Right atrium auricular region (tissue), 2 donors: ENCODE measurements at regions not wholly inside any gene's neighbourhood (a gene's known extent, or its start where the extent isn't known, plus 50 kb on each side); places are given as distances from the start of the nearest gene placed in this dataset.

Source experiments
- DNase-seq: peaks from one replicate; pipeline ENCODE4 v3.0.0-alpha.2; 2019; ENCODE audit warnings: low spot score
- H3K27ac ChIP-seq, 2 donors: fragments of 200-600 bp; sonication (generic); 1 replicate in 1 of 2; 2 replicates in 1 of 2; pipeline ENCODE4 v1.5.1; 2016 to 2019
- H3K27me3 ChIP-seq, 2 donors: fragments of 200-600 bp; sonication (generic); one replicate each; pipeline versions ENCODE4 v1.5.1 to v1.6.0; 2017 to 2019
- H3K36me3 ChIP-seq: fragments of 200-600 bp; sonication (generic); one replicate; pipeline ENCODE4 v1.5.1; 2016
- H3K4me1 ChIP-seq, 2 donors: fragments of 200-600 bp; sonication (generic); one replicate each; pipeline versions ENCODE4 v1.5.1 to v1.6.0; 2017 to 2019
- H3K4me3 ChIP-seq, 2 donors: fragments of 200-600 bp; sonication (generic); 1 replicate in 1 of 2; 2 replicates in 1 of 2; pipeline ENCODE4 v1.5.1; 2017 to 2019; ENCODE audit warnings: mild to moderate bottlenecking in 1 of 2, moderate library complexity in 1 of 2
- H3K9me3 ChIP-seq, 2 donors: fragments of 200-600 bp; sonication (generic); one replicate each; pipeline ENCODE4 v1.5.1; 2019
- TF ChIP-seq, protein P1 (sequence below), 2 donors: fragments of 200-600 bp; sonication (generic); IDR thresholded peaks; one replicate each; pipeline ENCODE4 v1.5.1; 2019; ENCODE audit warnings: antibody characterized with exemption in 2 of 2

DNA sequence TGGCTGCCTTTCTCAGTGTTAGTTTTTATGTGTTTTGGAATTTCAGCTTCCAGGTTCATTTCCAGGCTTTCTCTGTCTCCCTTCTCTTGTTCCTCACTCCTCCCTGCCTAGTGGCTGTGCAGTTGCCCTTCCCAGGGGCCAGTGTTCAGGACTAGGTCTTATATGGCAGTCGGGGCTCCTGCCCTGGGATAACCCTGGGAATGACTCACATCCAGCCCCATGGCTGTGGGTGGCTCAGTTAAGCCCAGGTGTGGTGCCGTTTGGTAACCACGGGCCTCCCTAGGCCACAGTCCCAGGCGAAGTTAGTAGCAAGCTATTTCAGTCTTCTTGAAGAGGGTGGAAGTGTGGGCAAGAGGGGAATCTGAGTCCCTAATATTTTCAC lies 57.4 kb upstream of the DDR1 start:
- peak overlapping the region in 1 of 2 donors; percentile 28 for H3K27ac ChIP-seq
- H3K9me3 ChIP-seq: no peaks in the 10 kb centered on the region
- H3K4me1 ChIP-seq: peaks cover 0 to 26% of the 10 kb centered on the region in 2 donors
- no peak for DNase-seq
- H3K27me3 ChIP-seq: no peaks in the 10 kb centered on the region
- no peak overlapping the region for H3K4me3 ChIP-seq
- H3K36me3 ChIP-seq: no peaks in the 10 kb centered on the region
- TF ChIP-seq, protein P1, sequence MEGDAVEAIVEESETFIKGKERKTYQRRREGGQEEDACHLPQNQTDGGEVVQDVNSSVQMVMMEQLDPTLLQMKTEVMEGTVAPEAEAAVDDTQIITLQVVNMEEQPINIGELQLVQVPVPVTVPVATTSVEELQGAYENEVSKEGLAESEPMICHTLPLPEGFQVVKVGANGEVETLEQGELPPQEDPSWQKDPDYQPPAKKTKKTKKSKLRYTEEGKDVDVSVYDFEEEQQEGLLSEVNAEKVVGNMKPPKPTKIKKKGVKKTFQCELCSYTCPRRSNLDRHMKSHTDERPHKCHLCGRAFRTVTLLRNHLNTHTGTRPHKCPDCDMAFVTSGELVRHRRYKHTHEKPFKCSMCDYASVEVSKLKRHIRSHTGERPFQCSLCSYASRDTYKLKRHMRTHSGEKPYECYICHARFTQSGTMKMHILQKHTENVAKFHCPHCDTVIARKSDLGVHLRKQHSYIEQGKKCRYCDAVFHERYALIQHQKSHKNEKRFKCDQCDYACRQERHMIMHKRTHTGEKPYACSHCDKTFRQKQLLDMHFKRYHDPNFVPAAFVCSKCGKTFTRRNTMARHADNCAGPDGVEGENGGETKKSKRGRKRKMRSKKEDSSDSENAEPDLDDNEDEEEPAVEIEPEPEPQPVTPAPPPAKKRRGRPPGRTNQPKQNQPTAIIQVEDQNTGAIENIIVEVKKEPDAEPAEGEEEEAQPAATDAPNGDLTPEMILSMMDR (IDR thresholded peaks at IDR 0.05): no peak

DNA sequence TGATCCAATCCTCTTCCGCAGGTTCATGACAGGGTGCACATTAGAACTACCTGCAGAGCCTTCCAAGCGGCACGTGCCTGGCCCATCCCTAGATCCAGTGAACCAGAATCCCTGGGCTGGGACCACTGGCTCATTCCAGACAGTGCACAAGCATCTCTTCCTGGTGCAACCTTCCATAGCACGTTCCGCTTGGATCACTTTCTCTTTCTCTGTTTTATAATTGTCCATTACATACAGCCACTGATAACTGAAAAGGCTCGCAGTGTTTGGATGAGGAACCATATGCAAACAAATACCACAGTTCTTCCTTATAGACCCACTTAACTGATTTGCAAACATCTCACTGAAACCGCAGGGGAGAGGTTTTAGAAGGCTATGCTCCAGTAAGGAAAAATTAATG lies 59.6 kb upstream of the DDR1 start:
- no peak for DNase-seq
- Histone ChIP-seq H3K27me3 (no peaks in the 10 kb centered on the region), H3K4me1 (peaks cover 0 to 45% of the 10 kb centered on the region in 2 donors), H3K9me3 (no peaks in the 10 kb centered on the region), H3K36me3 (no peaks in the 10 kb centered on the region), H3K4me3 (no peak overlapping the region), H3K27ac (no peak overlapping the region)
- TF ChIP-seq, protein P1 (IDR thresholded peaks at IDR 0.05): no peak

DNA sequence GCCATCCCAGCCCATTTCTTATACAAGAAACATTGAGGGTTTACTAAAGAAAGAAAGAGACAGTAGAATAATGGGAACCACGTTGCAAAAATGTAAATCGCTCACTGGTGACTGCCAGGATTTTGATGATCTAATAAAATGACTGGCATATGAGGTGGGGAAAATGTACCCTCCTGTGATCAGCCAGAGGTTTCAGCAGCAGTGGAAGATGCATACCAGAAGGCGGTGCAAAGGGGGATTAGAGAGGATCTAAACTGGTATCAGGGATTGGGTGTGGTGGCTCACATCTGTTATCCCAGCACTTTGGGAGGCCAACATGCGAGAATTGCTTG lies 60.8 kb upstream of the DDR1 start:
- Histone ChIP-seq H3K27me3 (no peaks in the 10 kb centered on the region), H3K9me3 (no peaks in the 10 kb centered on the region), H3K36me3 (no peaks in the 10 kb centered on the region), H3K27ac (peak overlapping the region in 1 of 2 donors; percentile 70), H3K4me1 (peaks cover 0 to 41% of the 10 kb centered on the region in 2 donors), H3K4me3 (no peak overlapping the region)
- DNase-seq: no peak
- TF ChIP-seq, protein P1 (IDR thresholded peaks at IDR 0.05): no peak

DNA sequence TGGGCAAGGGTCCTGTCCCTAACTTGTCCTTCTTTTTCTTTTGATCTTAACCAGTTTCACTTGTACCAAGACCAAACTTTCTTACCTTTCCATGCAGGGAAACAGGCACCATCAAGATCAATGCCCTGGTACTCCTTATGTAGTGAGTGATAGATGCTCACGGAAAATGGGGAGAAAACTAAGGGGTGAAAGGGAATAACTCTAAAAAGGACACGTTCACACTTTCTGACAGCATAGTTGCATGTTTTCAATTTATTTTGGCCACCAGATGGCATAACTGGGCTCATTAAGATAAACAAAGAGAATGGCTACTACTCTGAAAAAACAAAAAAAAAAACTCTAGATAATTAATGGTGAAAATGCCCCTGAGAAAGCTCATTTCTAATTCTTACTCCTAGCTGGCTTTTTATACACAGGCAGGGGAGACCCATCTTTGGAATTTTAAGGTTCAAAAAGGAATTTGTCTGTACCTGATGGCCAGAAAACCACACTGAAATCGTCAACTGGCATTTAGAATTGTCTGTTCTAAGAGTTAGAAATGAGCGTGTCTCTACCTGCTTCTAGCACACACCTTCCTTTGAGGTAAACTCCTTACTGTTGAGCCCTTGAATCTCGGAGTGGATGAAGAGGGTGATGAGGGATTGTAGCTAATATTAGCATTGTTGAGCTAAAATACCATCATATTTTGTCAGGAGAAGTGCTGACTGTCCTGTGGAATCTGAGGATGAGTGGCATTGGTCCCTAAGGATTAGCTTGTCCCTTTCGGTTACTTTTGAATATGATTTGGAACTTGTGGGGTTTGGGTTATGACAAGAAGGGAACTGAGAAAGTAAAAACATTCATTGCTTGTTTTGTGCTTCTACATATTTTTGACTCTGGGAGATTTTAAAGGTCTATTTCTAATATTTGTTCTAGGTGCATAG lies 62.2 kb upstream of the DDR1 start:
- Histone ChIP-seq H3K27ac (peak overlapping the region; percentile 25 to 70), H3K36me3 (no peaks in the 10 kb centered on the region), H3K4me3 (no peak overlapping the region), H3K27me3 (no peaks in the 10 kb centered on the region), H3K4me1 (peaks cover 0 to 34% of the 10 kb centered on the region in 2 donors), H3K9me3 (no peaks in the 10 kb centered on the region)
- TF ChIP-seq, protein P1 (IDR thresholded peaks at IDR 0.05): peak in 1 of 2 donors; percentile 66
- DNase-seq: no peak

DNA sequence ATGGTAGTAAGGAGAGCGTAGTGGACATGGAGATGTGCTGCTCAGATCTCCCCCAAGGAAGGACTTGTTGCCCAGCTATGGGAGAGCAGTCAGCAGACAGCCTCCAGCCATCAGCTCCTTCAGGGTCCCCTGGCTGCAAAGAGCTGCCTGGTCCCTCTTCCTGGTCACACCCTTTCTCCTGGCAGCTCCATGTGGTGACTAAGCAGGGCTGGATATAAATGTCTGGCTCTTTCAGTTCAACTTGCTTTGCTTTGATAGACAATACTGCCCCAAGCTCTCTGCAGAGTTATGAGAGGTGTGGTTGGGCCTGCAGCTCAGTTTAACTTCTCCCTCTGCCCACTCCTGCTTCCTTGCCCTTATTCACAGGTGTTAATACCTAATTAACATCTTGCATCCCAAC lies 64.1 kb upstream of the DDR1 start:
- Histone ChIP-seq H3K27ac (peak overlapping the region; percentile 43 to 70), H3K4me3 (no peak overlapping the region), H3K27me3 (no peaks in the 10 kb centered on the region), H3K36me3 (no peaks in the 10 kb centered on the region), H3K9me3 (no peaks in the 10 kb centered on the region), H3K4me1 (peaks cover 0 to 34% of the 10 kb centered on the region in 2 donors)
- peak; percentile 86 for DNase-seq
- TF ChIP-seq, protein P1 (IDR thresholded peaks at IDR 0.05): peak in 1 of 2 donors; percentile 48
